ENCODE measurements at regions not wholly inside any gene's neighbourhood (a gene's known extent, or its start where the extent isn't known, plus 50 kb on each side); places are given as distances from the start of the nearest gene placed in this dataset.

GRCh38 chr11:19519912-19520641 lies 192.6 kb upstream of the NAV2 start:
- Mint-ChIP-seq H3K36me3 (no peaks in the 10 kb centered on the region), H3K9me3 (peaks cover 0 to 6% (median 0%) of the 10 kb centered on the region in 3 donors), H3K27me3 (peaks cover 0 to 6% of the 10 kb centered on the region in 2 donors), H3K4me1 (no peaks in the 10 kb centered on the region), H3K27ac (no peak overlapping the region), H3K4me3 (no peak overlapping the region)
- Histone ChIP-seq H3K27ac (ENCODE audit: low read length) (no peak overlapping the region), H3K4me3 (ENCODE audit: control insufficient read depth in 1 of 2, extremely low read depth in 1 of 2, low read length in 1 of 2) (no peak overlapping the region), H3K27me3 (replicated peaks in 1 of 2; ENCODE audit: control insufficient read depth in 2 of 2, extremely low read depth in 1 of 2, insufficient read depth in 2 of 2, low read length in 1 of 2) (peaks cover 0 to 18% of the 10 kb centered on the region in 2 experiments), H3K4me1 (ENCODE audit: control insufficient read depth in 1 of 2, extremely low read depth in 1 of 2, insufficient read depth in 2 of 2, low read length in 2 of 2) (no peaks in the 10 kb centered on the region), H3K36me3 (ENCODE audit: control insufficient read depth in 2 of 2, extremely low read depth in 1 of 2, insufficient read depth in 1 of 2, low read length in 1 of 2) (no peaks in the 10 kb centered on the region), H3K9me3 (no peaks in the 10 kb centered on the region)
- ATAC-seq (replicated peaks in 1 of 4) (no peak), DNase-seq (no peak)
- WGBS (ENCODE audit: insufficient coverage): 64% methylated on average over 3 of the region's 8 CpGs
- CTCF ChIA-PET: interaction anchor here in 1 of 2 donors (0.6 to 0.7 kb wide), 2 partner anchors 287 to 315 kb away, joined by 3 to 4 read pairs; no protein-coding TSS in a partner anchor
- POLR2A ChIA-PET: no interaction called here

DNA sequence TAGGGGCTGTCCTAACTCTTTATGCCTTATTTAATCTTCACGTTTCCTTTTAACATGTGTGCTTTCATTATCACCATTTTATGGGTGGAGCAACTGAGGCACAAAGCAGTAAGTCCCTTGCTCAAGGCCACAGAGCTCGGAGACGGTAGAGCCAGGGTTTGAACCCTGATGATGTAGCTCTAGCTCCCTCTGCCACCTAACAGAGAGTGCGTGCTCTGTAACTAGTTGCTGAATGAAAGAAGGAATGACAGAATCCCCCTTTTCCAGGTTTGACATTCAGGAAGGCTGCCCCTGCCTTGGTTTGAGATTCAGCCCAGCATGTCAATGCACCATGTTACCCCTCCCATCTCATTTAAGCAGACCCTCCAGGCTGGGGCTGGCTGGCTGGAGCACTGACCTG lies 193.3 kb upstream of the NAV2 start:
- Histone ChIP-seq H3K27me3 (replicated peaks in 1 of 2; ENCODE audit: control insufficient read depth in 2 of 2, extremely low read depth in 1 of 2, insufficient read depth in 2 of 2, low read length in 1 of 2) (peaks cover 0 to 21% of the 10 kb centered on the region in 2 experiments), H3K36me3 (ENCODE audit: control insufficient read depth in 2 of 2, extremely low read depth in 1 of 2, insufficient read depth in 1 of 2, low read length in 1 of 2) (no peaks in the 10 kb centered on the region), H3K9me3 (no peaks in the 10 kb centered on the region), H3K4me1 (ENCODE audit: control insufficient read depth in 1 of 2, extremely low read depth in 1 of 2, insufficient read depth in 2 of 2, low read length in 2 of 2) (no peaks in the 10 kb centered on the region), H3K27ac (ENCODE audit: low read length) (no peak overlapping the region), H3K4me3 (ENCODE audit: control insufficient read depth in 1 of 2, extremely low read depth in 1 of 2, low read length in 1 of 2) (no peak overlapping the region)
- peaks cover 3 to 6% of the 10 kb centered on the region in 2 donors for H3K27me3 Mint-ChIP-seq
- no peak for DNase-seq
- CTCF ChIA-PET: interaction anchor here in 1 of 2 donors (0.6 kb wide), 1 partner anchor 315 kb away, joined by 4 read pairs; no protein-coding TSS in a partner anchor
- H3K4me3 Mint-ChIP-seq: no peak overlapping the region
- no peak for ATAC-seq (replicated peaks in 1 of 4)
- peaks cover 0 to 6% (median 0%) of the 10 kb centered on the region in 3 donors for H3K9me3 Mint-ChIP-seq
- WGBS (ENCODE audit: insufficient coverage): 100% methylated on average over 1 of the region's 4 CpGs
- no peak overlapping the region for H3K27ac Mint-ChIP-seq
- H3K4me1 Mint-ChIP-seq: no peaks in the 10 kb centered on the region
- POLR2A ChIA-PET: no interaction called here
- no peaks in the 10 kb centered on the region for H3K36me3 Mint-ChIP-seq

DNA sequence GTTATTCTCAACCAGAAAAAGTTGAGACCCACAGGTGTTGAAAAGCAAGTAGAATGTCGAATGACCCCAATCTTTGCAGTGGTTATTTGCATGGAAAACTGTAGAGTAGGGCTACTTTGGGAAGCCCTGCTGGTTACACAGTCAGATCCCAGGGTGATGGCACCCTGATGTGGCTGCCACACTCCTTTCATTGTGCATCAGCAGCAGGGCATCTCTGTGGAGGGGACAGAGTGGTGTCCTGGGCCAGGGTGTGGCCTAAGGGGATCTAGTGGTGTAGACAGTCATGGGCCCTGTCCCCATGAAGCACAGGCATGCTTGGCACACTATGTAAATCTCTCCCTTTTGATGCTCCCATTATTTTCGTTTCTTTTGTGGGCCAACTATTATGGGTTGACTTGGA lies 199.4 kb upstream of the NAV2 start:
- Histone ChIP-seq H3K36me3 (ENCODE audit: control insufficient read depth in 2 of 2, extremely low read depth in 1 of 2, insufficient read depth in 1 of 2, low read length in 1 of 2) (no peaks in the 10 kb centered on the region), H3K4me1 (ENCODE audit: control insufficient read depth in 1 of 2, extremely low read depth in 1 of 2, insufficient read depth in 2 of 2, low read length in 2 of 2) (no peaks in the 10 kb centered on the region), H3K27ac (ENCODE audit: low read length) (no peak overlapping the region), H3K9me3 (no peaks in the 10 kb centered on the region), H3K4me3 (ENCODE audit: control insufficient read depth in 1 of 2, extremely low read depth in 1 of 2, low read length in 1 of 2) (no peak overlapping the region), H3K27me3 (replicated peaks in 1 of 2; ENCODE audit: control insufficient read depth in 2 of 2, extremely low read depth in 1 of 2, insufficient read depth in 2 of 2, low read length in 1 of 2) (peaks cover 0 to 18% of the 10 kb centered on the region in 2 experiments)
- ChIA-PET POLR2A (no interaction called here), CTCF (no interaction called here)
- Mint-ChIP-seq H3K9me3 (no peaks in the 10 kb centered on the region), H3K27me3 (peaks cover 30 to 32% of the 10 kb centered on the region in 2 donors), H3K36me3 (no peaks in the 10 kb centered on the region), H3K4me3 (no peak overlapping the region), H3K4me1 (no peaks in the 10 kb centered on the region), H3K27ac (no peak overlapping the region)
- 75% methylated on average over 1 of the region's 2 CpGs for WGBS (ENCODE audit: insufficient coverage)
- no peak for DNase-seq
- no peak for ATAC-seq (replicated peaks in 1 of 4)

GRCh38 chr11:19512618-19513017 lies 200.0 kb upstream of the NAV2 start:
- Histone ChIP-seq H3K27ac (ENCODE audit: low read length) (no peak overlapping the region), H3K36me3 (ENCODE audit: control insufficient read depth in 2 of 2, extremely low read depth in 1 of 2, insufficient read depth in 1 of 2, low read length in 1 of 2) (no peaks in the 10 kb centered on the region), H3K4me3 (ENCODE audit: control insufficient read depth in 1 of 2, extremely low read depth in 1 of 2, low read length in 1 of 2) (no peak overlapping the region), H3K27me3 (replicated peaks in 1 of 2; ENCODE audit: control insufficient read depth in 2 of 2, extremely low read depth in 1 of 2, insufficient read depth in 2 of 2, low read length in 1 of 2) (peaks cover 0 to 21% of the 10 kb centered on the region in 2 experiments), H3K4me1 (ENCODE audit: control insufficient read depth in 1 of 2, extremely low read depth in 1 of 2, insufficient read depth in 2 of 2, low read length in 2 of 2) (no peaks in the 10 kb centered on the region), H3K9me3 (no peaks in the 10 kb centered on the region)
- peaks cover 30 to 32% of the 10 kb centered on the region in 2 donors for H3K27me3 Mint-ChIP-seq
- H3K4me1 Mint-ChIP-seq: no peaks in the 10 kb centered on the region
- CTCF ChIA-PET: no interaction called here
- ATAC-seq (replicated peaks in 1 of 4) (no peak), DNase-seq (no peak)
- no peaks in the 10 kb centered on the region for H3K9me3 Mint-ChIP-seq
- H3K27ac Mint-ChIP-seq: no peak overlapping the region
- 48% methylated on average over 2 of the region's 4 CpGs for WGBS (ENCODE audit: insufficient coverage)
- no peak overlapping the region for H3K4me3 Mint-ChIP-seq
- POLR2A ChIA-PET: no interaction called here
- H3K36me3 Mint-ChIP-seq: no peaks in the 10 kb centered on the region

GRCh38 chr11:19511413-19512183 lies 201.0 kb upstream of the NAV2 start:
- H3K4me1 ChIP-seq (ENCODE audit: control insufficient read depth in 1 of 2, extremely low read depth in 1 of 2, insufficient read depth in 2 of 2, low read length in 2 of 2): no peaks in the 10 kb centered on the region
- Mint-ChIP-seq H3K27ac (no peak overlapping the region), H3K36me3 (no peaks in the 10 kb centered on the region), H3K4me1 (no peaks in the 10 kb centered on the region), H3K4me3 (no peak overlapping the region), H3K27me3 (peaks cover 30 to 36% of the 10 kb centered on the region in 2 donors), H3K9me3 (no peaks in the 10 kb centered on the region)
- H3K36me3 ChIP-seq (ENCODE audit: control insufficient read depth in 2 of 2, extremely low read depth in 1 of 2, insufficient read depth in 1 of 2, low read length in 1 of 2): no peaks in the 10 kb centered on the region
- ATAC-seq (replicated peaks in 1 of 4): no peak
- no peaks in the 10 kb centered on the region for H3K9me3 ChIP-seq
- no peak overlapping the region for H3K27ac ChIP-seq (ENCODE audit: low read length)
- peaks cover 0 to 21% of the 10 kb centered on the region in 2 experiments for H3K27me3 ChIP-seq (replicated peaks in 1 of 2; ENCODE audit: control insufficient read depth in 2 of 2, extremely low read depth in 1 of 2, insufficient read depth in 2 of 2, low read length in 1 of 2)
- DNase-seq: no peak
- WGBS (ENCODE audit: insufficient coverage): 58% methylated on average over 6 of the region's 9 CpGs
- CTCF ChIA-PET: no interaction called here
- POLR2A ChIA-PET: no interaction called here
- H3K4me3 ChIP-seq (ENCODE audit: control insufficient read depth in 1 of 2, extremely low read depth in 1 of 2, low read length in 1 of 2): no peak overlapping the region

DNA sequence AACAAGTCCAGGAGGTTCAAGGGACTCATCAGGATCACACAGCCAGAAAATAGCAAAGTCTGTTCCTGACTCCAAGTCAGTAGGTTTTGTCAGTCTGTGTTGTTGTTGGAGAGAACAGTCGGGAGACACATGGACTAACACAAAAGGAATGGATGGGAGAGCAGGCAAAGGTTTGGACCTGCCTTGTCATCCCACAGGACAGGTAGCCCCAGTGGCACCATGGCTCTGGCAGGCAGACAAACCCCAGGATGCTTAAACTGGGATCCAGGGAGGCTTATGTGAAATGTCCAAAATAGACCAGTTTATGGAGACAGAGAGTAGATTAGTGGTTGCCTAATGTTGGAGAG lies 201.6 kb upstream of the NAV2 start:
- Histone ChIP-seq H3K27me3 (replicated peaks in 1 of 2; ENCODE audit: control insufficient read depth in 2 of 2, extremely low read depth in 1 of 2, insufficient read depth in 2 of 2, low read length in 1 of 2) (peaks cover 0 to 23% of the 10 kb centered on the region in 2 experiments), H3K9me3 (no peaks in the 10 kb centered on the region), H3K4me3 (ENCODE audit: control insufficient read depth in 1 of 2, extremely low read depth in 1 of 2, low read length in 1 of 2) (no peak overlapping the region), H3K27ac (ENCODE audit: low read length) (no peak overlapping the region), H3K4me1 (ENCODE audit: control insufficient read depth in 1 of 2, extremely low read depth in 1 of 2, insufficient read depth in 2 of 2, low read length in 2 of 2) (no peaks in the 10 kb centered on the region), H3K36me3 (ENCODE audit: control insufficient read depth in 2 of 2, extremely low read depth in 1 of 2, insufficient read depth in 1 of 2, low read length in 1 of 2) (no peaks in the 10 kb centered on the region)
- DNase-seq: no peak
- Mint-ChIP-seq H3K27me3 (peaks cover 33 to 39% of the 10 kb centered on the region in 2 donors), H3K4me3 (no peak overlapping the region), H3K27ac (no peak overlapping the region), H3K36me3 (no peaks in the 10 kb centered on the region), H3K4me1 (no peaks in the 10 kb centered on the region), H3K9me3 (no peaks in the 10 kb centered on the region)
- no CpG with 5 or more reads among the region's 1 CpG for WGBS (ENCODE audit: insufficient coverage)
- ChIA-PET CTCF (no interaction called here), POLR2A (no interaction called here)
- no peak for ATAC-seq (replicated peaks in 1 of 4)
